ENCODE measurements at regions not wholly inside any gene's neighbourhood (a gene's known extent, or its start where the extent isn't known, plus 50 kb on each side); places are given as distances from the start of the nearest gene placed in this dataset.

DNA sequence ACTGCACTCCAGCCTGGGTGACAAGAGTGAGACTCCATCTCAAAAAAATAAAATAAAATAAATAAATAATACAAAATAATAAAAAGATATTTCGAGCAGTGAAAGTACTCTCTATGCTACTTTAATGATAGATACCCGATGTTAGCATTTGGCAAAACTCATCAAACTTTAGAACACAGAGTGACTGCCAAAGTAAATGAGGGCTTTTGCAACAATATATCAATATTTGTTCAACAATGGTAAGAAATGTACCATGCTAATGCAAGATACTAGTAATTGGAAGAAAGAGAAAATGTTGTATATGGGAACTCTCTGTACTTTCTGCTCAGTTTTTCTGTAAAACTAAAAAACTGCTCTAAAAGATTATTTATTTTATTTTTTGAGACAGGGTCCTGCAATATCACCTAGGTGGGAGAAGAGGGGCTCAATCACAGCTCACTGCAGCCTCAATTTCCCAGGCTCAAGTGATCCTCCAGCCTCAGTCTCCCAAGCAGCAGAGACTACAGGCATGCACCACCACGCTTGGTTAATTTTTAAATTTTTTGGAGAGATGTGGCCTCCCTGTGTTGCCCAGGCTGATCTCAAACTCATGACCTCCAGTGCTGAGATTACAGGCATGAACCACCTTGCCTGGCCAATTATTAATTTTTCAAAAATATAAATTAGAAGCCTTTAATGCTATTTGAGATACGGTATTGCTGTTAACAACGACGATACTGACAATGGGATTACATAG, 650.5 kb upstream of the NR2F2 start:
- Mint-ChIP-seq H3K27ac (ENCODE audit: low read depth, unreplicated experiment) (no peak overlapping the region), H3K4me3 (ENCODE audit: unreplicated experiment) (no peak overlapping the region), H3K36me3 (ENCODE audit: insufficient read depth, unreplicated experiment) (no peaks in the 10 kb centered on the region), H3K27me3 (ENCODE audit: insufficient read depth, unreplicated experiment) (no peaks in the 10 kb centered on the region), H3K4me1 (ENCODE audit: insufficient read depth, unreplicated experiment) (peaks cover 17% of the 10 kb centered on the region), H3K9me3 (ENCODE audit: unreplicated experiment) (no peaks in the 10 kb centered on the region)
- TF ChIP-seq, protein P1, sequence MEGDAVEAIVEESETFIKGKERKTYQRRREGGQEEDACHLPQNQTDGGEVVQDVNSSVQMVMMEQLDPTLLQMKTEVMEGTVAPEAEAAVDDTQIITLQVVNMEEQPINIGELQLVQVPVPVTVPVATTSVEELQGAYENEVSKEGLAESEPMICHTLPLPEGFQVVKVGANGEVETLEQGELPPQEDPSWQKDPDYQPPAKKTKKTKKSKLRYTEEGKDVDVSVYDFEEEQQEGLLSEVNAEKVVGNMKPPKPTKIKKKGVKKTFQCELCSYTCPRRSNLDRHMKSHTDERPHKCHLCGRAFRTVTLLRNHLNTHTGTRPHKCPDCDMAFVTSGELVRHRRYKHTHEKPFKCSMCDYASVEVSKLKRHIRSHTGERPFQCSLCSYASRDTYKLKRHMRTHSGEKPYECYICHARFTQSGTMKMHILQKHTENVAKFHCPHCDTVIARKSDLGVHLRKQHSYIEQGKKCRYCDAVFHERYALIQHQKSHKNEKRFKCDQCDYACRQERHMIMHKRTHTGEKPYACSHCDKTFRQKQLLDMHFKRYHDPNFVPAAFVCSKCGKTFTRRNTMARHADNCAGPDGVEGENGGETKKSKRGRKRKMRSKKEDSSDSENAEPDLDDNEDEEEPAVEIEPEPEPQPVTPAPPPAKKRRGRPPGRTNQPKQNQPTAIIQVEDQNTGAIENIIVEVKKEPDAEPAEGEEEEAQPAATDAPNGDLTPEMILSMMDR (IDR thresholded peaks at IDR 0.05; ENCODE audit: unreplicated experiment): no peak
- ChIA-PET POLR2A (no interaction called here), CTCF (no interaction called here)
- BruUV-seq (replicated peaks): no TSS peak
- intact Hi-C loops (cut with micrococcal nuclease): no loop called here
- no peak for DNase-seq (ENCODE audit: unreplicated experiment)

DNA sequence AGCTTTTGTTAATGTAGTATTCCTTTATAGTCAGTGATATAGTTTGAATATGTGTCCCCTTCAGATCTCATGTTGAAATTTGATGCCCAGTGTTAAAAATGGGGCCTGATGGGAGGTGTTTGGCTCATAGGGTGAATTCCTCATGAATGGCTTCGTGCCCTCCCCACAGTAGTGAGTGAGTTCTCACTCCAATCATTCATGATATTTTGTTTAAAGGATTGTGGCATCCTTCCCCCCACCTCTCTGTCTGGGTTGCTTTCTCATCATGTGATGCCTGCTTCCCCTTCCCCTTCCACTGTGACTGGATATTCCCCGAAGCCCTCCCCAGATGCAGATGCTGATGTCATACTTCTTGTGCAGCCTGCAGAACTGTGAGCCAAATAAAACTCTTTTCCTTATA, 649.8 kb upstream of the NR2F2 start:
- POLR2A ChIA-PET: no interaction called here
- Mint-ChIP-seq H3K27me3 (ENCODE audit: insufficient read depth, unreplicated experiment) (no peaks in the 10 kb centered on the region), H3K4me1 (ENCODE audit: insufficient read depth, unreplicated experiment) (peaks cover 17% of the 10 kb centered on the region), H3K9me3 (ENCODE audit: unreplicated experiment) (no peaks in the 10 kb centered on the region), H3K4me3 (ENCODE audit: unreplicated experiment) (no peak overlapping the region), H3K36me3 (ENCODE audit: insufficient read depth, unreplicated experiment) (no peaks in the 10 kb centered on the region), H3K27ac (ENCODE audit: low read depth, unreplicated experiment) (no peak overlapping the region)
- DNase-seq (ENCODE audit: unreplicated experiment): no peak
- intact Hi-C loops (cut with micrococcal nuclease): no loop called here
- TF ChIP-seq, protein P1 (IDR thresholded peaks at IDR 0.05; ENCODE audit: unreplicated experiment): no peak
- BruUV-seq (replicated peaks): no TSS peak
- CTCF ChIA-PET: no interaction called here

DNA sequence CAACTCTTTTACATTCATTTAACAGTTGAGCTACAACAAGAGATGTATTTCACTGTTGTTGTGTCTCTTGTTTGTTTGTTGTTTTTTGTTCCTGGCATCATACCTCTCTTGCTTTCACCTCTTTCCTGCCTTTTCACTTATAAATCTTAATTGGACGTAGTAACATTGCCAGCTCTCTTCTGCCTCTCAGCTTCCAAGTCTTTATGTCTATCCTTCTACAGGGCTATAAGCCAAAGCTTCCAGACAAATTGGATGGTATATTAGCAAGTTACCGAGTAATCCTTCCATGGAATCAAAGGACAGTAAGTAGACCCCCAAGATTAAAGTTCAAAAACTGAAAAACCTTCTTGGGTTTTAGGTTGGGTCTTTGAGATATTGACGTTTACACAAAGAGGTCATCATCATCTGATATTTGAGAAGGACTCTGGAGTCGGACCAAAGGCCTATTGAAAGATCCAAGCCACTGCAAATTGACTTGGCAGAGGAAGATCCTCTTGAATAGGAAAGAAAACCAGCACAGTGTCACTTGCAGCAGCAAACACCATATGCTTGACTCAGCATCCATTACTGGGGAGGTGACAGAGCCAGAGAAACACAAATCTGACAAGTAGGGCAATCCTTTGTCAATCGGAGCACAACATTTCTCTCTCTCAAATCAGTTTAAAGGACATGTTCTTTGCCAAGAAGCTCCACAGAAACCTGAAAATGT, 648.5 kb upstream of the NR2F2 start:
- TF ChIP-seq, protein P1 (IDR thresholded peaks at IDR 0.05; ENCODE audit: unreplicated experiment): no peak
- no TSS peak for BruUV-seq (replicated peaks)
- intact Hi-C loops (cut with micrococcal nuclease): no loop called here
- no peaks in the 10 kb centered on the region for H3K36me3 Mint-ChIP-seq (ENCODE audit: insufficient read depth, unreplicated experiment)
- no peak overlapping the region for H3K27ac Mint-ChIP-seq (ENCODE audit: low read depth, unreplicated experiment)
- H3K27me3 Mint-ChIP-seq (ENCODE audit: insufficient read depth, unreplicated experiment): no peaks in the 10 kb centered on the region
- DNase-seq (ENCODE audit: unreplicated experiment): no peak
- ChIA-PET CTCF (interaction anchor here (0.6 to 0.7 kb wide), 2 partner anchors 16 to 1563 kb away, joined by 3 read pairs; no protein-coding TSS in a partner anchor), POLR2A (no interaction called here)
- peaks cover 17% of the 10 kb centered on the region for H3K4me1 Mint-ChIP-seq (ENCODE audit: insufficient read depth, unreplicated experiment)
- no peaks in the 10 kb centered on the region for H3K9me3 Mint-ChIP-seq (ENCODE audit: unreplicated experiment)
- H3K4me3 Mint-ChIP-seq (ENCODE audit: unreplicated experiment): no peak overlapping the region

DNA sequence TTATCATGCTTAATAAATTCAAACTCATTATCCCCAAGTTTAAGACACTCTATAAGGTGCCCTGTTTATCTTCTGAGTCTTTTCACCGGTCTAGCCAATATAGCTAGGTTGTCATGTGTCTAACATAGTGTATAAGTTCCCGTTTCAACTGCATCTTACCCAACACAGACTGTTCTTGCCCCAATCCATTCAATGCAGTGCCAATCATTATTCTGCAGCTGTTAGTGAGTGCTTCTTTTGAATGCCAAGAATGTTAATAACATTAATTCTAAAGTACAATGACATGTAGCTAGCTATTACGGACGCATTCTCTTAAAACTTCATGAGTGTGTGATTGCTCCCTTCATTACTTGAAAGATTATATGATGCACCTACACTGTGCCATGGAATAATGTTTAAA, 646.4 kb upstream of the NR2F2 start:
- Mint-ChIP-seq H3K27ac (ENCODE audit: low read depth, unreplicated experiment) (peak overlapping the region; percentile 81), H3K9me3 (ENCODE audit: unreplicated experiment) (no peaks in the 10 kb centered on the region), H3K4me3 (ENCODE audit: unreplicated experiment) (no peak overlapping the region), H3K36me3 (ENCODE audit: insufficient read depth, unreplicated experiment) (no peaks in the 10 kb centered on the region), H3K4me1 (ENCODE audit: insufficient read depth, unreplicated experiment) (peaks cover 17% of the 10 kb centered on the region), H3K27me3 (ENCODE audit: insufficient read depth, unreplicated experiment) (no peaks in the 10 kb centered on the region)
- no peak for DNase-seq (ENCODE audit: unreplicated experiment)
- intact Hi-C loops (cut with micrococcal nuclease): no loop called here
- ChIA-PET POLR2A (no interaction called here), CTCF (interaction anchor here (0.6 kb wide), 1 partner anchor 111 kb away, joined by 3 read pairs; no protein-coding TSS in a partner anchor)
- TF ChIP-seq, protein P1 (IDR thresholded peaks at IDR 0.05; ENCODE audit: unreplicated experiment): no peak
- BruUV-seq (replicated peaks): no TSS peak

Data from MCF 10A (cell line).